Activated CD4-positive, alpha-beta T cell treated with anti-CD3 and anti-CD28 coated beads for 24 hours (primary cell): ENCODE measurements at regions not wholly inside any gene's neighbourhood (a gene's known extent, or its start where the extent isn't known, plus 50 kb on each side); places are given as distances from the start of the nearest gene placed in this dataset.

Experiments used
- DNase-seq, 2 donors: peaks; one replicate each; pipeline ENCODE4 v3.0.0-alpha.2; 2020; ENCODE audit warnings: low read depth in 2 of 2

DNA sequence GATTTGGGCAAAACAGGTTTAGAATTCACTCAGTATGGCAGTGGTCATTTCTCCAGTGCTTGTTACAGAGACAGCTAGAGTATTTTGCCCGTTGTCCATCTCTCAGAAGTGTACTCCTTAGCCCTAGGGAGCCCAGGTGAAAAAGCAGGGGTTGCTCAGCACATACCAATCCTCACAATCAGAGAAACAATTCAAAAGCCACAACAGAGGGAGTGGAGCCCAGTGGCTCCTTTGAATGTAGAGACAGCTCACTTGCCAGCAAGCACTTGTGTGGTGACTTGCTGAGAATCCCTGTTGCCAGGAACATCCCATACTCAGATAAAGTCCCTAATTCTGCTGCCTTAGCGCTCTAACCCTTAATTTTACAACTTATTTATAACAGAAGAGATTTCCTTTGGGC is 1488.3 kb downstream of the RPA4 start:
- DNase-seq = no peak

DNA sequence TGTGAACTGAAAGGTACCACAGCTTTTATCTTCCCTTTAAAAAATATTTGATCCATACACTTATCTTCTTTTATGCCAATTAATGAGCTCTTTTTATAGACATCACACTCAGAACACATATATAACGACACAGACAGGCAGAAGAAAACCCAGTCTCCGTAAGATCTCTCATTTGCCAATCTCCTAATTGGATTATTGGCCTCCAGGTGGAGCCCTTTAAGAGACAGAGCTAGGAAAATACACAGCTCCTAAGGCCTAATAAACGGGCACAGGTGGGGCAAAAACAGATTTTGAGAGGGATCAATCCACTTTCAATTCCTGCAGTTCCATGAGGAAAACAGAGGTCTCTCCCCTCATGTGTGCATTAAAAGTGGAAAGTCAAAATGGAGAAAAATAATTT is 1495.4 kb downstream of the RPA4 start:
- DNase-seq = no peak

DNA sequence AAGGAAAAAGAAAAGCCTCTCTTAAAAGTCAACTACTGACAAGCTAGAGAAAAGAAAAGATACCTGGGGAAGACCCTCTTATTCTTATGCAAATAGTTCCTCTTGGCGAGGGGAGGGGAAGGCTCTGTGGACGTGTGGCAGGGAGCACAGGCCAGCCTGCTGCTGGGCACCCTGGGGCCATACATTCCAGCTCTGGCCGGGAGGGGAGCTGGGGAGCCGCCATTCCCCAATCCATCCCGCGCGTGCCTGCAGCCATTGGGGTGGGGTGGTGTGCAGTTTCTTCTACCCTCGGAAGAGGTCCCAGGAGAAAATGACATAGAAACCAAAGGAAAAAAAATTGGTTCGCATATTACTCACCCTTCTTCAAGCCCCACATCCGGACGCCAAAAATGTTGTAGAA is 1496.4 kb downstream of the RPA4 start:
- no peak for DNase-seq

DNA sequence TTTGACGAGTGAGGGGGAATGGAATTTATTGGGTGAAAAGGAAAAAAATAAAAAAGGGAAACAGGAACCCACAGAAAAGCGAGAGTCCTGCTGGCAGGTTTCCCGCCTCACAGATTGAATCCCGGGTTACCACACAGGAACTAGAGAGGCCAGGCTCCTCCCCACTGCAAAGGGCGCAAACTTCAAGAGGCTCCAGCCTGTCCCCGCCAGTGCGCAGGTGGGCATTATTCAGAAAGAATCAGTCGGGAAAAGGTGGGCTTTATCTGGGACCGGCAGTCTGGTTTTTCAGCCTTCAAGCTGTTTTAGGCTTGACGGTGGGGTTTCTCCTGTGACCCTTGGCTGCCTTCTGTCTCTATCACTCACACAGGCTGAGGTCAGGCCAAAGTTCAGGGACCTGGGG is 1496.8 kb downstream of the RPA4 start:
- DNase-seq = no peak

DNA sequence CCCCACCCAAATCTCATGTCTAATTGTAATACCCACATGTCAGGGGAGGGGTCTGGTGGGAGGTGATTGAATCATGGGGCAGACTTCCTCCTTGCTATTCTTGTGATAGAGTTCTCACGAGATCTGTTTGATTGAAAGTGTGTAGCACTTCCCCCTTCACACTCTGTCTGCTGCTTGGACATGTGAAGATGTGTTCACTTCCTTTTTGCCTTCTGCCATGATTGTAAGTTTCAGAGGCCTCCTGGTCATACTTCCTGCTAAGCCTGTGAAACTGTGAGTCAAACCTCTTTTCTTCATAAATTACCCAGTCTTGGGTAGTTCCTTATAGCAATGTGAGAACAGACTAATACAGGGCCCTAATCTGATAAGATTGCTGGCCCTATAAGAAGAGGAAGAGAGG is 1514.8 kb downstream of the RPA4 start:
- DNase-seq = no peak

DNA sequence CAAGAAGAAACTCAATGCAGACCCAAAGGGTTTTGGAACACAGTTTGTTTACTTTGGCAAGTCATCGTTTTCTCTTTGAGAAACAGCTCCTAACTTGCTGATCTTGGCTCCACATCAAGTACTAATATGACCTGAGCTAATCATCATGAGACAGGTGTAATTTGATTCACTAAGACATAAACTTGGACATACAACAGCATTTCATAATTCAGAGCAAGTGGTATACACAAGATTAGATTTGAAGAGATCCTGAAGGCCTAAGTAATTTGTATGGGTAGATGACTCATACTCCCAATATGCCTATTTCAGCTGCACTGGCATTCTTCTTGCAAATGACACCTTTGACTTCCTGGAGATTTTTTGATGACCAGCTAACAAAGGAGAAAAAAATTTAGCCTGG is 1521.7 kb downstream of the RPA4 start:
- no peak for DNase-seq

DNA sequence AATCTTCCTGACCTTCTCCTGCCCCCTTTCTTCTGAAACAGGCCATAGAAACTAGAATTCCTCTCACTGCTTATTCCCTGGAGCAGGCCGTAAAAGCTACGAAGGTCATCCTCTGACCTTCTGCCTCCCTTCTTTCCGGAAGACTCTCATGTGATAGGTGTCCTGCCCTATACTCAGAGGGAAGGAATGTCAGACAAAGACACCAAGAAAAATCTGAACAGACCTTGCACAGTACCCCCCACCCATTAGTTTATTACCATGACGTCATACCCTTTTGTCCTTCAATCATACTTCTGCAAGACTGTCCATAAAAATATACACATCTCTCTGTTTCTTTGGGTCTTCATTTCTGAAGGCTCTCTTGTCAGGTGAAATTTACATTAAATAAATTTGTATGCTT is 1523.9 kb downstream of the RPA4 start:
- no peak for DNase-seq

DNA sequence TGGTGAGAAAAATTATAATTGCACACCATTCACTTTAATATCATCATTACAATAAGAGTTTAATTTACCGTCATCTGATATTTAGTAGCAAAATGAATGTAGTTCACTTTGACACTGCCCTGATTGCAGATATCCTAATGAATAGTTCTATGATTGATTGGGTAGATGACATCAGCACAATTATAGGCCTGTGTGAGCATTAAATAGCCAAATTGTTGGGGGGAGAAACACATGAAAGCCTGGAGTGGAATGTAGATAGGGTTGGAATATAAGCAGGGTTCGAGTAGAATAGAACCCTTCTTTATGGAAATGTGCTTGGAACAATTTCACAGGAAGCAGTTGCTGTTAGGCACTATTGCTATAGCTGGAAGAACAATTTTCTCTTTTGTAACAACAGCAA is 1526.2 kb downstream of the RPA4 start:
- no peak for DNase-seq

DNA sequence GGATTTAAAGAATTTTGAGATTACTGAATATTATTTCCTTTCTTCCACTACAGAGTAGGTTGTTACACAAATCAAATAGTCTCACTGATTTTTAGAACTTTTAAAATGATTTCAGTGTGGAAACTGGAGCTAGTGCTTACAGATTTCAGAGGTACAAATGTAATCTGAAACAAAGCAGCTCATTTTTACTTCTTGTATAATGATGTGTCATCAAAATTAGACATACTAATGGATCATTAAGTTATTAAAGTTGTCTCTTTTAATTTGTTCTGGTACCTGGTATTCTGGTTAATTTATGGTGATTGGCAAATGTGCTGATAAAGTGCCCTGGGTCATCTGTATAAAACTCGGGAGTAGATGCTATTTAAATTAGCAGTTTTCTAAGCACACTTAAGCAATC is 1528.3 kb downstream of the RPA4 start:
- no peak for DNase-seq

DNA sequence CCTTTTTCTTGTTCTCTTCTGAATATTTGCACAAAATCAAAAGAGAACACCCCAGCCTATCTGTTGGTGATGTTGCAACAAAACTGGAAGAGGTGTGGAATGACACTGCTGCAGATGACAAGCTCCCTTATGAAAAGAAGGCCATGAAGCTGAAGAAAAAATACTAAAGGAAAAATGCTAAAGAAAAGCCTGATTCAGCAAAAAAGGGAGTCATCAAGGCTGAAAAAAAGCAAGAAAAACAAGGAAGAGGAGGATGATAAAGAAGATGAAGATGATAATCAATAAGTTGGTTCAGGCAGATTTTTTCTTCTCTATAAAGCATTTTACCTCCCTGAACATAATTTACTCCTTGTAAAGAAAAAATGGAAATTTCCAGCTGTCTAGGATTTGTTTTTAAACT is 1538.8 kb downstream of the RPA4 start:
- DNase-seq = no peak

DNA sequence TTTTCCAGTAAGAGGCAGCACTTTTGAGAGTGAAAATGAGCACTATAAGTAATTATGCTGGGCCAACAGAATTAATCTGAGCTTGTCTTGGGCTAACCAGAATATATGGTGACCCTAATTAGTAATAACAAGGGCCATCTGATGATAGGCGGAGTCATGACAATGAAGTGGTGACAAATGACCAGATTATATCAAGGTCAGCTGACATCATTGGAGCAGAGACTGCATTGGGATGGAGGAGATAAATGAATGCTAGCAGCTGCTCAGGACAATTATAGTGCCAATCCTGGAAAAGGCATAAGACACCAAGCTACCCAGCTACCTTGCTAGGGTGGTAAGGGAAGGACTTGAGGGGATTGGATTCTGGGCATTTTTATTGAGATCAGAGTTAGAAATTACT is 1548.7 kb downstream of the RPA4 start:
- no peak for DNase-seq

DNA sequence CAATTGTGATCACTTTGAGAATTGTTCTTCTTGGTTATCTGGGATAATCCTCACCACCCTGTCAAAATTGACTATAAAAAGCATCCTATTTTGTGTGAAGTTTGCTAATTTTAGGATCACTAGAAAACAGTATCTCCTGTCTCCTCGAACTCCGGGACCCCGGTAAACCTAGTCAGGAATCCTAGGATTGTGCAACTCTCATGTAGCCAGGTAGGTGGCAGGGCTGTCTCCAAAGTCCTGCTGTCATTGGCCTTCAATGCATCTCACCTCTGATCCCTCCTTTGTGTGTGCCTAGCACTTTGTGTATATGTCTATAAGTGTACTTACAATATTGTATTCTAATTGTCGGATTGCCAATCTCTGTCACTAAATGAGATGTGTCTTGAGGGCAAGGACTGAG is 1564.8 kb downstream of the RPA4 start:
- no peak for DNase-seq

DNA sequence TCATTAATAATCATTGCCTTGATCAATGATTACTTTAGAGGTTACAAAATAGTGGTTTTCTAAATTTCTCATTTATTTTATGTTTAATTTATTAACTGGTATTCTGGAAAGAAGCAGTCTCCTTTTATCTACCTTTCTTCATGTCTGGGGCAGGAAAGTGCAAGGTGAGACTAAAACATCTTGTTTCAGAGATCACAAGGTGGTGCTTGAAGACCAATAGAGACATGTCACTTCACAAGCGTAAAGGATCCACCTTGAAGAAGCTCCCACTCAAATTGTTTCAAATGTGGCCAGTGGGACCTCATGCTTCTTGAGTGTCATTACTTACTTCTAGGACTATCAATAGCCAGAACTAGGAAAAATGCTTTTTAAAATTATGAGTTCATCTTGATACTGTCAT is 1568.7 kb downstream of the RPA4 start:
- DNase-seq = no peak

DNA sequence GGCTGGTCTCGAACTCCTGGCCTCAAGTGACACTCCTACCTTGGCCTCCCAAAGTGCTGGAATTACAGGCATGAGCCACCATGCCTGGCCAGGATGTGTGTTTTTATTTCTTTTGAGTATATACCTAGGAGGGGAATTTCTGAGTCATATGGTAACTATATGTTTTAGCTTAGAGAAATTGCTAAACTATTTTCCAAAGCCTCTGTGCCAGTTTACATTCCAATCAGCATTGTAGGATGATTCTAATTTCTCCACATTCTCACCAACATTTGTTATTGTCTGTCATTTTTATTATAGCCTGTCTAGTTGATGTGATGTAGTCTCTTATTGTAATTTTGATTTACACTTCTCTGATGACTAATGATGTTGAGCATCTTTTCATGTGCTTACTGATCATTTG is 1576.0 kb downstream of the RPA4 start:
- no peak for DNase-seq

DNA sequence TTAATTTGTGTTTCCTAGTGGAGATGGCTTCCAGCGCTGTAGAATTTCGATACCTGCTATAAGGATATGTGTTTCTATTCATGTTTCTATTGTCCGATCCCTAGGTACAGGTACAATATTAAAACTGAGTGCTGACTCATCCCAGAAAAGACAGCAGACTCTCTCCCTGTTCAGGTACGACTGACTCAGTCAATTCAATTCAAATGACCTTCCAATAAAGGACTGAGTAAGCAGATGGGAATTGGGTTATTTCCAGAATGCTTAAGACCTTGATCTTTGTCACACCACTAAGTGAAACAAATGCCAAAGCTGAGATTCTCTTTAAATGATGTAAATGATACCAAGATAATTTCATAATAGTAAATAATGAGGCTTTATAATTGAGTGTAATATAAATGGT is 1596.9 kb downstream of the RPA4 start:
- no peak for DNase-seq

DNA sequence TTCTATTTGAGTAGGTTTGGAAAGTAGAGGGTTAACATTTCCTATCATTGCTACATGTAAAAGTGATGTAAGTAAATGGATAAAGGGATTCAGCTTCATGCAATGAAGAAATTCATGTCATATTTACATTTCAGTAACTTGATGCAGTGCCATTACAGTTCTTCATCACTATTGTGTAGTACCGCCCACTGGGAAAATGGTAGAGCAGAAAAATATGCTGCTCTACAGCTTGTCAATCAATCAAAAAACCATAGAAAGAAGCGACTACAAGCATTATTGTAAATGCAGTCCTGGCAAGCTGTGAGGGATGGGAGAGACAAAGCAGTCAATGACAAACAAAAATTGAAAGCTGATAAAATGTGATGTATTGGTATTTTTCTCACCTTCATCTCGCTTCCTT is 1597.9 kb downstream of the RPA4 start:
- no peak for DNase-seq

DNA sequence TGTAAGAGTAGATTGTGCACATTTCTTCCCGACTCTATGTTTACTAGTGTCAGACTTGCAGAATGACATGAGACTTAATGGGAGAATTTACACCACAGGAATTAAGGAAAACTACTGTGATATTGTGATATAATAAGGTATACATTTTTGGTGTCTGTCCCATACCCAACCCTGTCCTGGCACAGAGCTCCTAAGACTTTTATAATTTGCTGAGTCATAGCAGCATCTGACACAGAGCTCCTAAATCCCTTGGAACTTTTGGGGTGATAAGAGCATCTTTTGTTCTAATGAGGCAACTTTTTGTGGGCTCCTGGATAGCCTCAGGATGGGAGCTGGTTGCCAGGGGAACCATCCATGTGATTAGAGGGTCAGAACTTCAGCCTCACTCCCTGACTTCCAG is 1607.0 kb downstream of the RPA4 start:
- no peak for DNase-seq

DNA sequence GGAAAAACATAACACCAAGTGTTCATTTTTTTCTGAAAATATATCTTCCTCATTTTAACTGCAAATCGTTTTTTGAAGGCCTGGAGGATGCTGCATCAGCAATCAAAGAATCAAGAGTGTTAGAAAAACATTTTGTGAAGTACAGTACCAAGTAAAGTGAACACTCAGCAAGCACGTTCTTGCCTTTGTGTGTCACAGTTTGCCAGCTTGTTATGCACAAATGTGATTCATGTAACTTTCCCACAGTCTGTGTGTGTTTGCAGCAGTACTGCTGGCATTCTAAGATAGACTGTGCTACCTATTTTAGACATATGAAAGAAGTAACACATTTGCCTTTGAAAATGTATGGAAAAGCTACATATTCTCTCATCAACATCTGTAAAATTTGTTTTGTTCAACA is 1617.7 kb downstream of the RPA4 start:
- no peak for DNase-seq

DNA sequence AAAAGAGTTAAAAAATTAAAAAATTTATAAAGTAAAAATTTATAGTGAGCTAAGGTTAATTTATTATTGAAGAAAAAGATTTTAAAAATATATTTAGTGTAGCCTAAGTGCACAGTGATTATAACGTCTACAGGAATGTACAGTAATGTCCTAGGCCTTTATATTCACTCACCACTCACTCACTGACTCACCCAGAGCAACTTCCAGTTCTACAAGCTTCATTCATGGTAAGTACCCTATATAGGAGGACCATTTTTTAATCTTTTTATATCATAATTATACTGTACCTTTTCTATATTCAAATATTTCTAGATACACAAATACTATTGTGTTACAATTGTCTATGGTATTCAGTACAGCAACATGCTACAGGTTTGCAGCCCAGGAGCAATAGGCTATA is 1623.2 kb downstream of the RPA4 start:
- no peak for DNase-seq

DNA sequence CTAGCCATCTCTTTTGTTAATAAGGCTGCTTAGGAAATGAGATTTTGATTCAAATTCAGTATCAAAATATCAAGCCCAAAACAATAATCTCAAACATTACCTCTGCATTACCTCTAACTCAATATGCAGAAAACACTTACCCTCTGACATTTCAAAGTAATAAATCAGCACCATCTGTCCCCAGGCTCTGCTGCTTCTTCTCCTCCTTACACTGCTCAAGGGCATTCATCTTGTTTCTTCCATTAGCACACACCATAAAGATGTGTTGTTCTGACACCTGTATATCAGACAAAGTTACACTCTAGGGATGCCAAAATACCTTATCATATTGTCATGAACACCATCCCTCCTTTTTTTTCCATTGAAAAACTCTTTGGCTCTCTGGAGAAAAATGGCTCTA is 1630.3 kb downstream of the RPA4 start:
- DNase-seq = no peak

DNA sequence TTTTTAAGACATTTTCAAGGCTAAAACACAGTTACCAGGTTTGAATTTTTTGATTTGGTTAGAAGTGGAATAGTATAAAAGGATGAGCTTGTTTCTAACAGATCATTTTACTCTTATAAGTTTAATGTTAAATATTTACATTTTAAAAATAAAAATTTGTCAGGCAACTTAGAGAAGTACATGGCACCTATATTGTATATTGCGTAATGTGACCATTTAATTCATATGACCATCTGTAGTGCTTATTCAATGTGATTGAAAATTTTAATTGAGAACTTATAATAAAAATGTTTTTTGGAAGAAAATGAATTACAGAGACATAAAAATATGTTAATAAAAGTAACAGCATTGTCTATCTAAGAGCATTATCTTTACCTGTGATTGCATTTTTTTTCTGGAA is 1632.4 kb downstream of the RPA4 start:
- DNase-seq = no peak

DNA sequence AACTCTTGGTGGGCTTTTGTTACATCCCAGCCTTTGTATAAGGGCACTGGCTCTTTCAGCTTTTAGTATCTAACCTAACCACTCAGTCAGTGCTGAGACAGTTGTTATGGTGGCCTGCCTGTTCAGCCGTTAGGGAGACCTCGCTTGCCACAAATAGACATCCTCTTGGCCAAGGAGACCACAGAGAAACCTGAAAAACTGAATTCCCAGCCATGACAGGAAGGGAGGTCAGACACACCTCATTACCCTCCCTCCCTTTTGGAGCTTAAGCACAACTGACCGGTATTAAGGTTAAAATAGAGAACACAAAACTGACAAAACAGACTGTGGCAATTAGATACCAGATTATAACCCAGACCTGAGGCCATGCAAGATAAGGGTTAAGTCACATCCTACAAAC is 1639.3 kb downstream of the RPA4 start:
- DNase-seq = no peak

DNA sequence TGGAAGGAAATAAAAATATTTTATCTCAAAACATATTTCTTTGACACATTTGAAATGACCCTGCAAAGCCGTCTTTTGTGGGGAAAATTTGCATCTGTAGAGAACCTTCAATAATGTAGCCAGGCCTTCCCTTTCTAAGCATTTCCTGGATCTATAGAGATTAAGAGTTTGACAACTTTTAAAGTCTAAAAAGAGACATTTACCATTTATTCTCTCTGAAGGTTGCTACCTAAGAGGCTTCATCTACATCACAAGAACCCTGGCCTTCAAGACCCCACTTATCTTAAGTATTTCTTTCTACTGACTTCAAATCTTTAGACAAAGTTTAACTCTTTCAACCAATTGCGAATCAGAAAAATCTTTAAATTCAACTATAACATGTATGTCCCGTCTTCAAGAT is 1639.8 kb downstream of the RPA4 start:
- no peak for DNase-seq

DNA sequence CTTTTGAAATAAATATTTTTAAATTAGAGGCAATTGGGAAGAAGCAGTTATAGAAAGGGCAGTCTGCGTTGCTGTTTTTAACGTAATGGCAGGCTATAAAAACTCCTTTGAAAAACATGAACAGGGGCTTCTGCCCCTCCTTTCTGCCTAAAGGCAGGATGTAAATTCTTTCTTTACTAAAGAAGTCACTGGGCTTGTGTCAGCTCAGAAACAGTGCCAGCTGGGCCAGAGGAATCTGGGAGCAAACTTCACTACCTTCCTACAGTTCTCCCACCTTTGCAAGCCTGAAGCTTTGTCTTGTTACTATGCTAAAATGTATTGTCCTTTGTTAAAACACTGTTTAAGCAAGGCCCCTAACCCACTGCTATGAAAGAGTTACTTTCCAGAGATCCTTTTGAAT is 1664.8 kb downstream of the RPA4 start:
- DNase-seq = no peak

DNA sequence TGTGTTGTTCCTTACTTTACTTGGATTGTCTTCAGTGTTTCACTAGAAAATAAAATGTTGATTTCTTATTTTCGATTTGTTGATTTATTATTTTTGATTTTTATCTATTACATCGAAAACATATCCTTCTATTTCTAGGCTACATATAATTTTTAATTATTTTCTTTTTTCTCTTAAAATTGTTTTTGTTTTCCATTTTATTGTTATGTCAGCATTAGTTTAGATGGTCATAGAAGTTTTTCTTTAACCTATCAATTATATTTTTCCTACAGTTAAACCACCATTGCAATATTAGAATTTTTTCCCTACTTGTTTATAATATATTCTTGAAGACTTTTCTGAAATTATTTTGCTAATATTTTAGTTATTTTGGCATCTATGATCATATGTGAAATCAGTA is 1685.1 kb downstream of the RPA4 start:
- DNase-seq = no peak
